SH-SY5Y (cell line): ENCODE measurements at regions not wholly inside any gene's neighbourhood (a gene's known extent, or its start where the extent isn't known, plus 50 kb on each side); places are given as distances from the start of the nearest gene placed in this dataset.

Experiments
- GATA2 ChIP-seq: IDR thresholded peaks from 2 replicates; pipeline ENCODE4 v1.6.1; 2011; ENCODE audit warnings: mild to moderate bottlenecking, low read depth, low read length
- GATA3 ChIP-seq: IDR thresholded peaks from 2 replicates; pipeline ENCODE4 v1.6.1; 2011; ENCODE audit warnings: low read depth, mild to moderate bottlenecking, low read length, moderate library complexity

DNA sequence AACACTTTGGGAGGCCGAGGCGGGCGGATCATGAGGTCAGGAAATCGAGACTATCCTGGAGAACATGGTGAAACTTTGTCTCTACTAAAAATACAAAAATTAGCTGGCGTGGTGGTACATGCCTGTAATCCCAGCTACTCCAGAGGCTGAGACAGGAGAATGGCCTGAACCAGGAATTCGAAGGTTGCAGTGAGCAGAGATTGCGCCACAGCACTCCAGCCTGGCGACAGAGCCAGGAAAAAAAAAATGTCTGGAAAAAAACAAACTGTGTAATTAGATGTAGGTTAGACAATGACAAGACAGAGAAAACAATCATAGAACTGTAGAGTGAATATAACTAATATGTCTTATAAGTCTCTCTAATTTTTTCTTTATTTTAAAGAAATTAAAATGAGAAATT lies 1002.5 kb upstream of the LCORL start:
- TF ChIP-seq GATA2 = no peak
- no peak for TF ChIP-seq GATA3

DNA sequence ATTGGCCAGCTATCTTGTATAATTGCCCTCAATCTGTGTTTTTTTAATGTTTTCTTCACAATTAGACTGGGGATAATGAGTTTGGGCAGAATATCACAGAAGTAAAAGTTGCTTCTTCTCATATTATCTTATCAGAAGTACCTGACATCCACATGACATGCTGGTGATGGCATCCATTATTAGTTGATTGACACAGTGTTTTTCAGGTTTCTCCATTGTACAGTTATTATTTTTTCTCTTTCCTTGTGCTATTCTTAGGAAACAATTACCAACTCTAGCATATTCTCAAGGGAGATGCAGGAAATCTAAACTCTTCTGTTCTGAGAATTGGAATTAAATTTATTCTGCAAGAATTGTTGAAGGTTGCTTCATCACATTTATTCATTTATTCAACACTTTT lies 1000.1 kb upstream of the LCORL start:
- TF ChIP-seq GATA3 (no peak), GATA2 (no peak)

DNA sequence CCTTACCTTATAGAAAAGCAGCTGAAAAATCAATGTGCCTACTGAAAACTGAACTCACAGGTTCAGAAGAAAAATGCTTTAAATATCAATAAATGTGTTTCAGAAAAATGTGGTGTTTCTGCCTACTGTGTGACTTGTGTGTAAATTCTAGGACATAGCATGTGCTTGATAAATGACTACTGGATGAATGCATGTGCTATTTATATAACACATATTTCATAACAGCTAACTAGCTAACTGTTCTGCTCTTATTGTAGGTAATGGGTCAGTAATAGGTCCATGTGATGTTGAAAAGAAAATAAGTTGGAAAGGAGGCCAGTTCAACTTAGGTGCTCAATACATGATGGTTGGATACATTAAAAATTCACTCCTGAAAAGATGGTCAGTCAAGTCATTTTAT lies 993.0 kb upstream of the LCORL start:
- TF ChIP-seq GATA3 = no peak
- TF ChIP-seq GATA2 = no peak

DNA sequence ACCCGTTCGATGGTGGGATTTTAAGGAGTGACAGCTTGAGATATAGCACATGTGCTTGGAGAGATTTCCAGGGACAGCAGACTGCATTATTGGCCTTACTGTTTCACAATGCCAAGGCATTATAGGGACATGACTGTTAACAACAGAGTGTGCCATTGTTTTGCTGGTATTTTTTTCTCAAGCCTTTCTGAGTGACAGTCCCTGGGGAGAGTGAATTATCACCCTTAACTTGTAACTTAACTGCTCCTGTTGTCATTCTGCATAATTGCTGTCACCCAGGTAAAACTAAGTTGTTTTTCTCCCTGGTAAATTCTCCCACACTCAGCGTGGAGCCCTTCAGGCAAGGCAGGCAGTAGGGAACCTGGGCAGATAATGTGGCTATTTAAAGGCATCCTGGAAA lies 989.2 kb upstream of the LCORL start:
- TF ChIP-seq GATA2 = no peak
- no peak for TF ChIP-seq GATA3

DNA sequence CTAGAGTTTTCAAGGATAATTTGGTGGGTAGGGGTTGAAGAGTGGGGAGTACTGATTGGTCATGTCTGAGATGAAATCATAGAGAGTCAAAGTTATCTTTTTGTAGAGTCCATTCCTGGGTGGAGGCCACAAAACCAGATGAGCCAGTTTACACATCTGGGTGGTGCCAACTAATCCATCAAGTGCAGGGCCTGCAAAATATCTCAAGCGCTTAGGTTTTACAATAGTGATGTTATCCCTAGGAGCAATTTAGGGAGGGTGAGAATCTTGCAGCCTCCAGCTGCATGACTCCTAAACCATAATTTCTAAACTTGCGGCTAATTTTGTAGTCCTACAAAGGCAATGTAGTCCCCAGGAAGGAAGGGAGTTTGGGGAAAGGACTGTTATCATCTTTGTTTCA lies 988.3 kb upstream of the LCORL start:
- TF ChIP-seq GATA3 = no peak
- no peak for TF ChIP-seq GATA2

DNA sequence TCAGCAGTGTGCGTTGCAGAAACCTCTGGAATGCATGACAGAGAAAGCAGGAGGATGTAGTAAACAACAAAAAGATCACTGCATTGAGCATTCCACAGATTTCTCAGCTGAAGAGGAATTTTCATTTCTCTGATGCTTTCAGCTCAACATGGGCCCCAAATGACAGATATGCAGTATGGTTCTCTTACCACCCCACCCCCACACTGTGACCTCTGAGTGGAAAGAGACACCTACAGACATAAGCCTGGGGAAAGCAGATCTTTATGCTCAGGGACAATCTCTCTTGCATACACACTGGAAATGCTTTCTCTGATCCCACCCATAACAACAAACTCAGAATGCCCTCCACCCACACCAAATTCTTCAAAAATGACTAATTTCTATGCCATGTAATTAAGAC lies 983.7 kb upstream of the LCORL start:
- no peak for TF ChIP-seq GATA3
- TF ChIP-seq GATA2 = no peak

DNA sequence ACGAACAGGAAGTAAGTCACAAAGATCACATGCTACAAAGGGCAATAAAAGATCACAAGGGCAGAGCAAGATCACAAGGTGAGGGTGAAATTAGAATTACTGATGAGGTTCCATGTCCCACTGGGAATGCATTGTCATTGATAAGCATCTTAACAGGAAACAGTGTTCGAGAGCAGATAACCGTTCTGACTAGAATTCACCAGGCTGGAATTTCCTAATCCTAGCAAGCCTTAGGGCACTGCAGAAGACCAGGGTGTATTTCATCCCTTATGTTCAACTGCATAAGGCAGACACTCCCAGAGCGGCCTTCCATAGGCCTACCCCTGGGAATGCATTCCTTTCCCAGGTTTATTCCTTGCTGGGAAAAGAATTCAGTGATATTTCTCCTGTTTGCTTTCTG lies 980.6 kb upstream of the LCORL start:
- TF ChIP-seq GATA3 (no peak), GATA2 (peak; percentile 35; the same call in 1 of the 2 replicates)

DNA sequence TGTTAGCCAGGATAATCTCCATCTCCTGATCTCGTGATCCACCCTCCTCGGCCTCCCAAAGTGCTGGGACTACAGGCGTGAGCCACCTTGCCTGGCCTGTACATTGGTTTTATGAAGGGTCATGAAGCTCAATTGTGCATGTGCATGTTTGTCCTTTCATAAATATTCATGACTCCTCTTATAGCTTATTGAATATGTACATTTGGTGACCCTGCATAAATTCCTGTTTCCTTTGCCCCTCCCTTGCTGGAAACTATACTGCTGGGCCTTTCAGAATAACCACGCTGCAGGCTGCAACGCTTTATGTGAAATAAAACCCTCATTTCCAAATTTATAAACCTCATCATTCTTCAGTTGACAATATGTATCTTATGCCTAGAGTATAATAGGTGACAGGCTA lies 978.0 kb upstream of the LCORL start:
- TF ChIP-seq GATA2 (no peak), GATA3 (no peak)

DNA sequence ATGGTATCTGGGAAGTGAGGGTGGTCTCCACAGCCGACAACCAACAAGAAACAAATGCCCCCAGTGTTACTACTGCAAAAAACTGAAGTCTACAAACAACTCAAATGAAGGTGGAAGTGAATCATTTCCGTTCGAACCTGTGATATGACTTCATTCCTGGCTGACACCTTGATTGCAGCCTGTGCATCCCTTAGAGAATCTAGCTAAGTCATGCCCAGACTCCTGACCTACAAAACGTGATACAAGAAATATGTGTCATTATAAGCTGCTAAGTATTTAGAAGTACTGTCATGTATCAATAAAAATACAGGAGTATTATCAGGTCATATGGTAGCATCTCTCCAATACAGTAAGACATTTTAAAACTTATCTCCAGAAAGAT lies 959.7 kb upstream of the LCORL start:
- TF ChIP-seq GATA2 (no peak), GATA3 (no peak)

DNA sequence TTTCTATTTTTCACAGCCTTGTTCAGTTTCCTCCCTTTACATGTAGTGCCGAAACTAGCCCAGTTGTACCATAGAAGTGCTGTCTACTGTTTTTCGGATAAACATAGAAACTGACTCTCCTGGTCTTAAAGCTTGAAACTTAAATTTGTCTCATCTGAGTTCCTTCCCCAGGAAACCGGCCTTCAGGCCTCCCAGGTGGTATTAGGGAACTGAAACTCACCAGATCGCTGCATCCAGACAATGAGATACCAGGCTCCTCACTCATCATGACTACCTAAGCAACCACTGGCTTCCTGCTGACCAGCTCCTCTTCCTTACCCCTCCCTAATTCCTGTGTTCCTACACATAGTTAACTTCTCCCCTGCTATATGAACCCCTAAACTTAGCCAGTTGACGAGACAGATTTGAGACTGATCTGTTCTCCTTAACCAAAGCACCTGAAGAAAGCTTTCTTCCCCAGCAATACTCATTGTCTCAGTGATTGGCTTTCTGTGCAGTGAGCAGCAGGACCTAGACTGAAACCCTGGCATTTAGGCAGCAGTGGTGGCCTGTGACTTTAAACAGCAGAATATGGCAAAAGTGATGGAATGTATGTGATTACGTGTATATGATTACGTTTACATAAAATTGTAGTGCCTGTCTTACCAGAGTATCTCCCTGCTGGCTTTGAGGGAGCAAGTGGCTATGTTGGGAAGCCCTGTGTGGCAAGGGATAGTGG lies 959.1 kb upstream of the LCORL start:
- TF ChIP-seq GATA3 = no peak
- TF ChIP-seq GATA2 = no peak

DNA sequence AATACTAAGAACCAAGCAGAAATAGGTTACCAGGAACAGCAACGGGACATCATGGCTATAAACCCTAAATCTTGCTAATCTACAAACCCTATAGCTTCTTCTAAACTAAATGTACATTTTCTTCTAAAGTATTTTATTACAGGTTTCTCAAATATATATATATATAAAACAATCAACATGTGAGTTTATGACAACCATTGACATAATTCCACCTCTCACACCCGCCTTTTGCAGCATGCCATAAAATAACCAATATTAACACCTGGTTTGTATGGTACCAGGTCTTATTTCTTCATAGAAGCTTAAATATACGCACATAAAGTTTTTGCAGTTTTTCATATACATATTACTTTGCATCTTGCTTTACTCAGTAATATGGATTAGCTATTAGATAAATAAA lies 955.3 kb upstream of the LCORL start:
- TF ChIP-seq GATA2 (no peak), GATA3 (no peak)

DNA sequence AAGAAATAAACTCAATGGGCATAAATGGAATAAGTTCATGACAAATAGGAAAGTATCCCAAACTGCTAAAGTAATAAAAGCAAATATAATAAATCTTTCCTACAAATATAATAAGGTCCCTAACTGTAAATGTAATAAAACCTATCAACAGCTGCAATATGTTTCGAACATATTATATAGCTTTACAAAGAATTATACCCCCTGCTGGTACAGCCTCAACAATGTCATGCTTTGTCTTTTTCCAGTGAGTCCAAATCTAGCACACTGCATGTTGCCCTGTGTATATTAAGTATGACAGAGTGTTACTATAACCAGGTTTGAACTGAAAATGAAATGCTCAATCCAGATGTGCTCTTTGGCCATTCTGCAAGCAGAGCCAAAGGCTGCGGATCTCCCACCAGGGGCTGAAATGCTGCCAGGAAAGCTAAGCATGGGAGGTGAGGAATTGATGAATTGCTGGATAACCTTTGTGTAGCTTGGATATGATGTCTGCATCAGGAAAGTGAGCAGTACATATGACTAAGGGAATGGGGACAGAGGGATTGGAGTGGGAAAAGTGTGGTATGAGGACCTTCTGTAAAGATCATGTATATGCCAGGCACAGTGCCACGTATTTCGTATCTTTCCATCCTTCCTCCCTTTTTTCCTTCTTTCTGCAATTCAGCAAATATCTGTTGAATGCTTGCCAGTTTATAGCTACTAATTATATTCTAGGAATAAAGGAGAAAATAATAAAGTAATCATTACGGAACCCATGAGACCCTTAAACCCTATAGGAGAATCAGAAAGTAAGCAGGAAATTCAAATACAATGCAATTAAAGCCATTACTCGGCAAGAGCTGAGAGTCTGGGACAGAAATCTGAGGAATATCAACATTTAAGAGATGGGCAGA lies 954.6 kb upstream of the LCORL start:
- TF ChIP-seq GATA3 (no peak), GATA2 (no peak)

DNA sequence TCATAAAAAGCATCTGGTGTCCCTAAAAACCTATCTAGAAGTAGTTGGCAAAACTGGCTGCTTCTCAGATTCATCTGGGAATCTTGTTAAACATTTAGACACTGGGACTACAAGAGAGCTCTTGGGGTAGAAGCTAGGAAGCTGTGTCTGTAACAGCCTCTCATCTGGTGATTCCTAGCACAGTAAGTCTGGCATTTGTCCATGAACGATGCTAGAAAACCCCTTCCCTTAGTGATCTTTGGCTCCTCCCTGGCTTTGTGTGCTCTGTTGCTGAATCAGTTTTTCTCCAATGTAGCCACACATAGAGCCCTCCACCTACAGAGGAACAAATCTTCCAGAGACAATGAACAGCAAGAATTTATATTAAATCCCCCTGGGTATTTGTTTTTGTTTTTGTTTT lies 951.7 kb upstream of the LCORL start:
- no peak for TF ChIP-seq GATA3
- no peak for TF ChIP-seq GATA2

DNA sequence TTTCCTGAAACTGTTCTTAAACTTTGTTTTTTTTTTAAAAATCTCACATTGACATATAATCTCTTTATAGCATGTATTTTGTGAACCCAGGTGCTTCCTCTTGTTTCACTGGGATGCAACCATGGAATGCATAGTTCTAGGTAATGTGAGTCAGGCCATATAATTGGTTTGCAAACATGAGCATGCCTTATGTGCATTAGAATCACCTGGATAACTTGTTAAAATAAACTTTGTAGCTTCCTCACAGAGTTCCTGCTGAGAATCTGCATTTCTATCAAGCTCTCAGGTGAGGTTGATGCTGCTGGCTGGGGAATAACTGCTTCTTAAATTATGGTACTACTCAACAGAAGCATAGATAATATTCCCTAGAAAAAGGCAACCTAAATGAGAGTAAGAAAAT lies 940.3 kb upstream of the LCORL start:
- TF ChIP-seq GATA2 (no peak), GATA3 (no peak)

DNA sequence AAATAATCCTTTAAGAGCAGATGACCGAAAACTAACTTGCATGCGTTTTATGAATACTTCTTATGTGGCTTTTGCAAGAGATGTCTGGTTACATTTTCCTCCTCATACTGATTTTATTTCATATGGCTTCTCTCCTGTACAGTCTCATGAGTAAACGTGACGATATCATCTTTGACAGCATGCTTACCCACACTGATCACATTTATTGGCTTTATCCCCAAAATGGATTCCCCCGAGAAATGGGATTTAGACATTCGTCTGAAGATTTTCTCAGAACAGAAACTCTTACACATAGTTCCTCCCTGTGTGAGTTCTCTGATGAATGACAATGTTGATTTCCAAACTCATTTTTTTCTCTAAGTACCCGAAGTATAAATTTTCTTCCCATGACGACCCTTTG lies 939.7 kb upstream of the LCORL start:
- TF ChIP-seq GATA2 (no peak), GATA3 (no peak)

DNA sequence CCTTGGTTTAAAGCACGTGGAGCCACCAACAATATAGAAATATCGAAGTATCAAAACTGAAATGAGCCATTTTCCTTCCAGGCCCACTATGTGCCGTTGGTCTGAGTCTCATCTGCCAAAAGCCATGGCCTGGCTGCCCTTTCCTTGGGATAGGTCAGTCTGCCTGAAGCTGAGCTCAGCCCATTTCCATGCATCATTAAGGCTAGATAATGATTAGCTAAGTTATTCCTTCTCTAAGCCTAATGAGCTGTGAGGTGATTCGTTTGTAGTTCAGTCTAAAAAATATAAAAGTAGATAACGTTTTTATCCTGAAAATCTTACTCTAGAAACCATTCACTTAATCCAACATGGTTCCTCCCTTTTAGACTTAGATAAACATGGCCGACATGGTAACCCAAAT lies 936.2 kb upstream of the LCORL start:
- no peak for TF ChIP-seq GATA3
- no peak for TF ChIP-seq GATA2
